ENCODE measurements at regions not wholly inside any gene's neighbourhood (a gene's known extent, or its start where the extent isn't known, plus 50 kb on each side); places are given as distances from the start of the nearest gene placed in this dataset.

- H3K4me3 ChIP-seq (ENCODE audit: low read depth, low read length) = no peak overlapping the region
- DNase-seq (ENCODE audit: low read depth) = no peak
- TF ChIP-seq, protein P1, sequence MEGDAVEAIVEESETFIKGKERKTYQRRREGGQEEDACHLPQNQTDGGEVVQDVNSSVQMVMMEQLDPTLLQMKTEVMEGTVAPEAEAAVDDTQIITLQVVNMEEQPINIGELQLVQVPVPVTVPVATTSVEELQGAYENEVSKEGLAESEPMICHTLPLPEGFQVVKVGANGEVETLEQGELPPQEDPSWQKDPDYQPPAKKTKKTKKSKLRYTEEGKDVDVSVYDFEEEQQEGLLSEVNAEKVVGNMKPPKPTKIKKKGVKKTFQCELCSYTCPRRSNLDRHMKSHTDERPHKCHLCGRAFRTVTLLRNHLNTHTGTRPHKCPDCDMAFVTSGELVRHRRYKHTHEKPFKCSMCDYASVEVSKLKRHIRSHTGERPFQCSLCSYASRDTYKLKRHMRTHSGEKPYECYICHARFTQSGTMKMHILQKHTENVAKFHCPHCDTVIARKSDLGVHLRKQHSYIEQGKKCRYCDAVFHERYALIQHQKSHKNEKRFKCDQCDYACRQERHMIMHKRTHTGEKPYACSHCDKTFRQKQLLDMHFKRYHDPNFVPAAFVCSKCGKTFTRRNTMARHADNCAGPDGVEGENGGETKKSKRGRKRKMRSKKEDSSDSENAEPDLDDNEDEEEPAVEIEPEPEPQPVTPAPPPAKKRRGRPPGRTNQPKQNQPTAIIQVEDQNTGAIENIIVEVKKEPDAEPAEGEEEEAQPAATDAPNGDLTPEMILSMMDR (IDR thresholded peaks at IDR 0.05; ENCODE audit: insufficient read depth, low read length) = no peak
Measured at GRCh38 chr10:128759174-128759573, 633.0 kb upstream of the MKI67 start.

DNA sequence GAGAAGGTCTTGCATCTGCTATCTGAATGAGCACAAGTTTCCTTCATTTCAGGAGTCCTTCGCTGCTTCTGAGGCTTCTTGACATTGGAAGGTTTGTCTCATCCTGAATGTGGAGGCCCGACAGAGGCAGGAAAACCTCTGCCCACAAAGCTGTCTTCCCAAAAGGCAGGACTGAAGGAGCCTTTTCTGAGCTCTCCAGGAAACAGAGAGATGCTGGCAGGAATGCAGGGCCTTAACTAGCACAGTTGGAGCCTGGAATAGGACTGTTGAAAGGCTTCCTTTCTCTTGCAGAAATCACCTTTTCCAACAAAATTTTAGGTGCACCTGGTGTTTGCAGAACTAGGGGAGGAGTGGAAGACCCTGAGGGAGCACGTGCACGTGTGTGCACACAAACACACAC, 637.4 kb upstream of the MKI67 start:
- TF ChIP-seq, protein P1 (IDR thresholded peaks at IDR 0.05; ENCODE audit: insufficient read depth, low read length) = no peak
- no peak overlapping the region for H3K4me3 ChIP-seq (ENCODE audit: low read depth, low read length)
- no peak for DNase-seq (ENCODE audit: low read depth)

- TF ChIP-seq, protein P1 (IDR thresholded peaks at IDR 0.05; ENCODE audit: insufficient read depth, low read length) = no peak
- no peak for DNase-seq (ENCODE audit: low read depth)
- H3K4me3 ChIP-seq (ENCODE audit: low read depth, low read length) = no peak overlapping the region
Measured at GRCh38 chr10:128764190-128764589, 638.0 kb upstream of the MKI67 start.

DNA sequence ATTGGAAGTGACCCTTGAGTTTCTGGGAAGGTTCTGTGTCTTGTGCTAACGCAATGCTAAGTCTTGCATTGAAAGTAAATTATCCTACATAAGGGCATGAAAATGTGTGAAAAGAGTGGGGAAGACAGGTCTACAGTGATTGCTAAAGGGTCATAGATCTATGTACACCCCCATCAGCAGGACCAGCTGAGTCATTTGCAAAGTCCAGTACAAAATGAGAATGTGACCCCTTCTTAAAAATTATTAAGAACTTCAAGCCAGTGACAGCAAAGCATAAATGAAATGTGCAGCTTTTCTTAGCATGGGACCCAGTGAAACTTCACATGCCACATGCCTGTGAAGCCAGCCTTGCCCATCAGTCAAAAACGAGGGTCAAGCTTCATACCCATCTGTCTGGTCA, 640.7 kb upstream of the MKI67 start:
- DNase-seq (ENCODE audit: low read depth) = no peak
- TF ChIP-seq, protein P1 (IDR thresholded peaks at IDR 0.05; ENCODE audit: insufficient read depth, low read length) = no peak
- H3K4me3 ChIP-seq (ENCODE audit: low read depth, low read length) = no peak overlapping the region

DNA sequence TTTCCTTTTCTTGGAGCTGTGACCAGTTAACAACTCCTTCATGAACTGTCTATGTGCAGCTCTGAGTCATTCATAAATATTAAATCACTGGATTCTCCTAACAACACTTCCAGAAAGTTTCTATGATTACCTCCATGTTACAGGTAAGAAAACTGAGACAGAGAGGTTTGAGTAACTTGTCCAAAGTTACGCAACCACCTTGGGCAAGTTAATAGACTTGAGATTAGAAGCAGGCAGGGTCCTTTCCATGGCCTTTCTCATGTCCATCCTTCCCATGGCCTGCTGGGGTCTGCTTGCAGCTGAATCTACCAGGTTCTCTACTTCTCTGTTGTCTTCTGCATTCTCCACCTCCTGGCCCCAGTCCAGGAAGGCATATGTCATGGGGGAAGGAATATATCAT, 648.8 kb upstream of the MKI67 start:
- H3K4me3 ChIP-seq (ENCODE audit: low read depth, low read length) = no peak overlapping the region
- TF ChIP-seq, protein P1 (IDR thresholded peaks at IDR 0.05; ENCODE audit: insufficient read depth, low read length) = no peak
- no peak for DNase-seq (ENCODE audit: low read depth)

DNA sequence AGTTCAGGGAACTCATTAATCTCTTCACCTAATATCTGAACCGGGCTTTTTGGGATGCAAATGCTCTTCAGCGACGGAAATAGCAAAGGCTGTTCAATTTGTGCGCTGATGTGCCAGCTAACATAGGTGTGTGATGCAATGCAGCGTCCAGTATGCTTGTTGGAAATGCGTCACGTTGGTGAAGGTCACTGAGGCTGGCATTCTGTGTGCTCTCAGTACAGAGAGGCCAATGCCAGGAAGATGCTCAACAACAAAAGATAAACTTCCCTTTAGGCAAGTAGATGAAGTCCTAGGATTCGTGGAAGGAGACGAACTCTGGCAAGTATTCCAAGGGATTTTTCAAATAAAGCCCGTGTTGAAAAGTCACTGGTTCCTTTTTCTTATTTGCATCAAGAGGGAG, 649.5 kb upstream of the MKI67 start:
- H3K4me3 ChIP-seq (ENCODE audit: low read depth, low read length) = no peak overlapping the region
- TF ChIP-seq, protein P1 (IDR thresholded peaks at IDR 0.05; ENCODE audit: insufficient read depth, low read length) = no peak
- no peak for DNase-seq (ENCODE audit: low read depth)

GRCh38 chr10:128776673-128777252, 650.5 kb upstream of the MKI67 start:
- TF ChIP-seq, protein P1 (IDR thresholded peaks at IDR 0.05; ENCODE audit: insufficient read depth, low read length) = no peak
- H3K4me3 ChIP-seq (ENCODE audit: low read depth, low read length) = no peak overlapping the region
- no peak for DNase-seq (ENCODE audit: low read depth)

Data from fibroblast of the aortic adventitia (primary cell).